HepG2 (cell line): ENCODE measurements at regions not wholly inside any gene's neighbourhood (a gene's known extent, or its start where the extent isn't known, plus 50 kb on each side); places are given as distances from the start of the nearest gene placed in this dataset.

Experiments
- ATAC-seq: fragments of 200-7000 bp; cut with Tn5 transposase; 3 replicates; pipeline ENCODE4 v1.9.1; 2020; ENCODE audit warnings: mild to moderate bottlenecking, moderate library complexity
- BruUV-seq: library from RNA; stranded (reverse); fragments of 400-500 nt; replicated peaks from 2 replicates; lab custom pipeline; 2021; lab: Mats Ljungman, UMichigan
- CTCF ChIA-PET: fragments of 300-600 bp; formaldehyde crosslinking; extraction: SDS; loops from one replicate; lab custom pipeline; 2021; ENCODE audit warnings: low total read pairs, inconsistent platforms, low intra/inter-chr PET ratio; lab: Yijun Ruan, JAX
- POLR2A ChIA-PET: fragments of 350-600 bp; sonication (Branson Sonifier 250); formaldehyde crosslinking; loops from one replicate; lab custom pipeline; 2020; ENCODE audit warnings: antibody characterized with exemption, inconsistent platforms; lab: Yijun Ruan, JAX
- DNase-seq: peaks from one replicate; pipeline ENCODE4 v3.0.0-alpha.2; 2015; ENCODE audit warnings: low spot score
- FAIRE-seq: peaks from 3 replicates; lab custom pipeline; 2011; peaks lifted over from hg19 to GRCh38; lab: Jason Lieb, UNC
- H2AFZ ChIP-seq: one replicate; pipeline ENCODE4 v1.6.1; 2011; ENCODE audit warnings: low read length, inconsistent platforms
- H3K27ac ChIP-seq: fragments of 300-600 bp; 3 replicates; pipeline ENCODE4 v1.8.0; 2011; ENCODE audit warnings: mixed run types, mild to moderate bottlenecking, mixed read lengths, low read length, inconsistent platforms; ENCODE audit not compliant: insufficient read depth; ENCODE audit errors: extremely low read length
- H3K27me3 ChIP-seq, 2 experiments: fragments of 200-600 bp in 1 of 2; 2 replicates in 1 of 2; 3 replicates in 1 of 2; pipeline versions ENCODE4 v1.6.0 to v1.8.0; 2011; ENCODE audit warnings: low read length in 2 of 2, mild to moderate bottlenecking in 2 of 2, moderate library complexity in 2 of 2, inconsistent platforms in 1 of 2; ENCODE audit not compliant: insufficient read depth in 2 of 2, control insufficient read depth in 1 of 2
- H3K36me3 ChIP-seq, 2 experiments: fragments of 200-600 bp in 1 of 2; replicated peaks in 1 of 2; 2 replicates in 1 of 2; 3 replicates in 1 of 2; pipeline versions ENCODE4 v1.5.1 to v1.8.0; 2011; ENCODE audit warnings: low read length in 2 of 2, inconsistent platforms in 1 of 2; ENCODE audit not compliant: insufficient read depth in 2 of 2, control insufficient read depth in 1 of 2
- H3K4me1 ChIP-seq: 2 replicates; pipeline ENCODE4 v1.5.1; 2012; ENCODE audit warnings: low read length, inconsistent platforms; ENCODE audit not compliant: insufficient read depth
- H3K4me2 ChIP-seq: 2 replicates; pipeline ENCODE4 v1.6.0; 2011; ENCODE audit warnings: low read depth, low read length, inconsistent platforms
- H3K4me3 ChIP-seq, 3 experiments: fragments of 200-600 bp in 1 of 3; sonication (generic), shearing (Covaris generic) in 1 of 3; replicated peaks in 1 of 3; 2 replicates each; pipeline ENCODE4 v1.5.1; 2011 to 2016; ENCODE audit warnings: low read length in 3 of 3, inconsistent platforms in 2 of 3, low read depth in 2 of 3, mild to moderate bottlenecking in 2 of 3, control low read depth in 1 of 3, mixed read lengths in 1 of 3; ENCODE audit not compliant: insufficient read depth in 1 of 3
- H3K79me2 ChIP-seq: one replicate; pipeline ENCODE4 v1.6.1; 2011; ENCODE audit warnings: low read length, inconsistent platforms; ENCODE audit not compliant: insufficient read depth
- H3K9ac ChIP-seq: 2 replicates; pipeline ENCODE4 v1.6.0; 2011; ENCODE audit warnings: mild to moderate bottlenecking, low read depth, low read length, inconsistent platforms; ENCODE audit not compliant: insufficient read depth
- H3K9me3 ChIP-seq: 2 replicates; pipeline ENCODE4 v1.5.1; 2012; ENCODE audit warnings: mild to moderate bottlenecking, low read length
- H4K20me1 ChIP-seq: 2 replicates; pipeline ENCODE4 v1.6.0; 2011; ENCODE audit warnings: inconsistent platforms, mild to moderate bottlenecking, low read length, moderate library complexity; ENCODE audit not compliant: insufficient read depth
- ARNTL ChIP-seq: sonication (generic); formaldehyde crosslinking; IDR thresholded peaks from 2 replicates; pipeline ENCODE4 v1.4.0; 2020; ENCODE audit warnings: mild to moderate bottlenecking, missing genetic modification reagents
- DR1 ChIP-seq: sonication (generic); formaldehyde crosslinking; IDR thresholded peaks from 2 replicates; pipeline ENCODE4 v1.8.0; 2021; ENCODE audit warnings: mild to moderate bottlenecking, missing genetic modification reagents, inconsistent platforms
- HNRNPK ChIP-seq: fragments of 200-400 bp; formaldehyde crosslinking; IDR thresholded peaks from 2 replicates; pipeline ENCODE4 v1.6.1; 2018; ENCODE audit warnings: low read length, low read depth, moderate library complexity, mild to moderate bottlenecking; ENCODE audit not compliant: poor library complexity, severe bottlenecking
- MIER2 ChIP-seq: IDR thresholded peaks from 2 replicates; pipeline ENCODE4 v1.6.1; 2016; ENCODE audit warnings: missing biosample characterization, missing genetic modification reagents
- MLXIP ChIP-seq: sonication (generic); formaldehyde crosslinking; IDR thresholded peaks from 2 replicates; pipeline ENCODE4 v1.9.0; 2021; ENCODE audit warnings: missing genetic modification reagents, borderline replicate concordance
- NFYC ChIP-seq: IDR thresholded peaks from 2 replicates; pipeline ENCODE4 v1.6.1; 2016; ENCODE audit warnings: missing genetic modification reagents, missing compliant biosample characterization
- SAFB2 ChIP-seq: sonication (generic); formaldehyde crosslinking; IDR thresholded peaks from 2 replicates; pipeline ENCODE4 v1.5.1; 2020; ENCODE audit warnings: missing genetic modification reagents, low read depth, mild to moderate bottlenecking, borderline replicate concordance
- U2AF1 ChIP-seq: fragments of 200-400 bp; formaldehyde crosslinking; optimal IDR thresholded peaks from 2 replicates; pipeline ENCODE3; 2017; ENCODE audit warnings: mild to moderate bottlenecking, low read depth, low read length
- ZNF331 ChIP-seq: sonication (generic); formaldehyde crosslinking; IDR thresholded peaks from 2 replicates; pipeline ENCODE4 v1.4.0; 2020; ENCODE audit warnings: missing genetic modification reagents
- ZNF367 ChIP-seq: sonication (generic); formaldehyde crosslinking; IDR thresholded peaks from 2 replicates; pipeline ENCODE4 v1.4.0; 2020; ENCODE audit warnings: missing genetic modification reagents, borderline replicate concordance
- ZNF672 ChIP-seq: sonication (generic); formaldehyde crosslinking; IDR thresholded peaks from 2 replicates; pipeline ENCODE4 v1.8.1; 2022; ENCODE audit warnings: missing genetic modification reagents
- WGBS: methylation state at CpG from one replicate; pipeline ENCODE4 v1.1.6; 2017; ENCODE audit warnings: low lambda C conversion rate; 5-methylcytosine and 5-hydroxymethylcytosine counted together
- in situ Hi-C: cut with HindIII; loops from 2 replicates; pipeline ENCODE4 v1.10.0; 2017; ENCODE audit warnings: low pct_unique_long_range_greater_than_20kb; ENCODE audit not compliant: extremely low pct_ligation_motif_present
- intact Hi-C: fragments of 100-400 bp; cut with micrococcal nuclease; formaldehyde crosslinking; loops from one replicate; pipeline ENCODE4 v1.10.0; 2022; ENCODE audit not compliant: unreplicated experiment
- TF ChIP-seq, protein P1 (sequence below): IDR thresholded peaks from 2 replicates; pipeline ENCODE4 v1.6.1; 2016; ENCODE audit warnings: mild to moderate bottlenecking, missing biosample characterization, missing genetic modification reagents

- FAIRE-seq (no peak), DNase-seq (no peak), ATAC-seq (no peak)
- Histone ChIP-seq H3K27ac (no peak overlapping the region), H4K20me1 (no peaks in the 10 kb centered on the region), H3K4me3 (no peak overlapping the region), H3K9me3 (no peaks in the 10 kb centered on the region), H3K4me2 (no peak overlapping the region), H2AFZ (no peak overlapping the region), H3K79me2 (no peaks in the 10 kb centered on the region), H3K27me3 (no peaks in the 10 kb centered on the region), H3K4me1 (no peaks in the 10 kb centered on the region), H3K36me3 (no peaks in the 10 kb centered on the region), H3K9ac (no peak overlapping the region)
- intact Hi-C loops (no loop called here), in situ Hi-C loops (no loop called here)
- ChIA-PET CTCF (no interaction called here), POLR2A (no interaction called here)
- BruUV-seq = no TSS peak
- WGBS = 1% methylated on average over 2 of the region's 2 CpGs
- TF ChIP-seq ZNF672 = no peak
- TF ChIP-seq MLXIP = no peak
- TF ChIP-seq DR1 (CRISPR knock-in tag) = no peak
- TF ChIP-seq ZNF331 (CRISPR knock-in tag) = no peak
- no peak for TF ChIP-seq ZNF367
- no peak for TF ChIP-seq ARNTL
- TF ChIP-seq HNRNPK = no peak
- TF ChIP-seq, protein P1, sequence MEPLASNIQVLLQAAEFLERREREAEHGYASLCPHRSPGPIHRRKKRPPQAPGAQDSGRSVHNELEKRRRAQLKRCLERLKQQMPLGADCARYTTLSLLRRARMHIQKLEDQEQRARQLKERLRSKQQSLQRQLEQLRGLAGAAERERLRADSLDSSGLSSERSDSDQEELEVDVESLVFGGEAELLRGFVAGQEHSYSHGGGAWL (CRISPR knock-in tag) = no peak
- no peak for TF ChIP-seq NFYC (CRISPR knock-in tag)
- no peak for TF ChIP-seq U2AF1
- TF ChIP-seq MIER2 = no peak
- TF ChIP-seq SAFB2 (CRISPR knock-in tag) = no peak
Measured at GRCh38 chr5:117888688-117889087, 1099.7 kb downstream of the DTWD2 start.
